GM18861 (cell line): ENCODE measurements at regions not wholly inside any gene's neighbourhood (a gene's known extent, or its start where the extent isn't known, plus 50 kb on each side); places are given as distances from the start of the nearest gene placed in this dataset.
"Not testable (repeated sequence)": the region's sequence is repeated elsewhere in the genome, so short reads cannot be mapped to it uniquely, and the experiment has no call there.

Source experiments
- ATAC-seq: cut with Tn5 transposase; IDR thresholded peaks from one replicate; pipeline ENCODE4 v1.9.1; 2021; ENCODE audit not compliant: unreplicated experiment

- ATAC-seq = no peak
These were observed 363.2 kb upstream of the RORB start for GRCh38 chr9:74133921-74134320.

DNA sequence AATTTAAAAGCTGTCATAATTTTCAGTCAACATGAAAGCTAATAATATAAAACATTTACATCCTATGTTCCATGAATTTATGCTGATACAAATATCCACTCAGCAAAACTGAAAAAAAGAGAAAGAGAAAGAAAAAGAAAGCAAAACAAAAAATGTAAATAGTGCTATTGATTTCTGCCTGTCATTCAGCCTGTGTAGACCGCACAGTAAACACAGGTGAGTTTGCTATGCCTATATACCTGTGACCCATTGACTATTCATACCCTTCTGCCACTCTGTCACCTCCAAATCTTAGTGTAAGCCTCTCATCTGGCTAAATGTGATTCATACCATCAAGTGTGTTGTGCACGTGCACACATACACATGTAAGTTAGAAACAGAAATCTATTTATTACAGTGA lies 359.0 kb upstream of the RORB start:
- no peak for ATAC-seq

GRCh38 chr9:74140141-74140540 lies 357.0 kb upstream of the RORB start:
- no peak for ATAC-seq

GRCh38 chr9:74147906-74148305 lies 349.2 kb upstream of the RORB start:
- ATAC-seq = no peak

DNA sequence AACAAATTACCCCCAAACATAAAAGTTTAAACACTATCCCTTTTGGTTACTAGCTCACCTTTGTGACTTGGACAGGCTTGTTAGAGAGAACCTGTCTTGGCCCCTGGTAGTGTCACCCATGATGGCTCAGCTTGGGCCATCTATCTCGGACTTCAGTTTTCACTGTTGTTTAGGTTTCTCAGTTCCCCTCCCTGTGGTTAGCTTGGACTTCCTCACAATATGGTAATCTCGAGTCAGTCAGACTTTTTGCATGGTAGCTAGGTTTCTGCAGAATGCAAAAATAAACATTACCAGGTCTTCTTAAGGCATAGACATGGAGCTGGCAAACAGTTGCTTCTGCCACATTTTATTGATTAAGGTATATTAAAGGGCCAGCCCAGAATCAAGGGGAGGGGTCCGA lies 324.3 kb upstream of the RORB start:
- peak; percentile 100 for ATAC-seq

- no peak for ATAC-seq
These were observed 323.9 kb upstream of the RORB start for GRCh38 chr9:74173284-74173683.

GRCh38 chr9:74197771-74198170 lies 299.4 kb upstream of the RORB start:
- not testable (repeated sequence) for ATAC-seq

DNA sequence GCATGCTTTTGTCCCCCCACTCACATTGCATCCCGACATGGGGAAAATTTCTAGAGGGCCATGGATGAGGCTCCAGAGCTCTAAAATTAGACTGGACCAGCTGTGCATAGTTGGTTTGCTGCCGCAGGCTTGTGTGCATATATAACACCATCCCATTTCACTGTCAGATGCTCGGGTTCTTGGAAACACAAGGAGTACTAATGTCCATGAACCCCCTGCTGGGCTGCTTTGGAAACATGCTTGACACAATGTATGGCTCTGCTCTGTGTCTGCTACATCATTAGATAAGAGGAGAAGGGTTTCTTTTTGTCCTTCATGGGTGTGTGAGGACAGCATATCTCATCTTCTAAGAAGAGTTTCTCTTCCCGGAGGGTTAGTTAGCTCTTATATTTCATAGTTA lies 292.1 kb upstream of the RORB start:
- ATAC-seq = no peak

DNA sequence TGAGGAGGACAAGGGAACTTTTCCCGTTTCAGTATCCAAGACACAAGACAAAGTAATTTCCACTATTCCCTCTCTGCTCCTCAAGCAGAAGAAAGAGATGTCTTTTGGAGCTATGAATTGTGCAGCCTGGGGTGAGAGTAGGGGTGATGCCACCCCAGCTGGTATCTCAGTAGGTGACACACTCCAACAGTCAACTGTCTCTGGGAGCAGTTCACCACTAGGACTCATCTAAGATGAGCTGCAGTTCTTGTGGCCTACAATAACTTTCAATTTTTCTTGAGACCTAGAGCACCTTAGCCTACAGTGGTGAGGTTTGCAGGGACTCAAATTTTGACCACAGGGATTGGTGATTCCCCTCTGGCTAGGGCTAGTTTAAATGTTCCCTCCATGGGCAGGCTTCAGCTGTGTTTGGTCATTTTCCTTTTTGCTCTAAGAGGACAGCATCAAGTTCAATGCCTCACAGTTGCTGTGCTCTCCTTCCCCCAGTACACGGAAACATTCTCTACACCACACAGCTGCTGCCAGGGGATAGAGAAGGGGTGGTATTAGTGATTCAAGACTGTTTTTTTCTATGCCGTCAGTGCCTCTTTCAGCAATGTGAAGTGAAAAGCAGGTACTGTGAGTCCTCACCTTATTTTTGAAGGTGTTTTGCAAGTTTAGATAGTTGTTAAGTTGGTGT lies 278.6 kb upstream of the RORB start:
- no peak for ATAC-seq

DNA sequence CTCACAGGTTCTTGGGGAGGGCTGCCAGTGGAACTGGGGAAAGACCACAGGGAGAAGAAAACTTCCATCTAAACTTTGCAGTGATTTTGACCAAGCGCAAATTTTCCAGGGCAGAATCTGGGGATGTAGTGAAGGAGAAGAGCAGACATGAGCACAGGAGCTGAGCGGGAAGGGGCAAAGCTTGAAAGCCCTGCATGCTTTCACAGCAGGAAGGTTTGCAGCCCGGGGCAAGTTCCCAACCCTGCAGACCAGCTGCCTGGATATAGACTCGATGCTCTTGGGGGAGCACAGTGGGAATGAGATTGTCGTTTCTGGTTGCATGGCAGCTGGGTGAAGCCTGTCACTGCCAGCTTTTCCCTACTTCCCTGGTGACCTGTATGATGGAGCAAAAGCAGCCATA lies 276.8 kb upstream of the RORB start:
- ATAC-seq = no peak

DNA sequence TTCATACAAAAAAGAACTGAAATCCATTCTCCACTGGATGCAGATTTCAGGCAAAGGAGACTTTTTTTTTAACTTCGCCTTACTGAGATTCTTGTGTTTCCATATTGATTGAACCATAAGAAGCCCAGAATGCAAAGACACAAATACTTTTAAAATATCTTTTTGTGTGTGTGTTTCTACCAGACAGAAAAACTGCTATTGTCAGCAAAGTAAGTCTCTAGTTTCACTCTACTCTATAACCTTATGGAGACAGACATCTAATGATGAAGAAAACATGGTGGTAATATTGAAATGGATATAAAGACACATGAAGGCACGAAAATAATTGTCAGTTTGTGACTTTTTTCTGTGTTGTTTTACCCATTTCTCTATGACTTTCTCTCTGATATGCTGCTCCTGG lies 260.3 kb upstream of the RORB start:
- ATAC-seq = no peak

- no peak for ATAC-seq
These were observed 251.2 kb upstream of the RORB start for GRCh38 chr9:74245866-74246497.

GRCh38 chr9:74255489-74255984 lies 241.6 kb upstream of the RORB start:
- no peak for ATAC-seq

DNA sequence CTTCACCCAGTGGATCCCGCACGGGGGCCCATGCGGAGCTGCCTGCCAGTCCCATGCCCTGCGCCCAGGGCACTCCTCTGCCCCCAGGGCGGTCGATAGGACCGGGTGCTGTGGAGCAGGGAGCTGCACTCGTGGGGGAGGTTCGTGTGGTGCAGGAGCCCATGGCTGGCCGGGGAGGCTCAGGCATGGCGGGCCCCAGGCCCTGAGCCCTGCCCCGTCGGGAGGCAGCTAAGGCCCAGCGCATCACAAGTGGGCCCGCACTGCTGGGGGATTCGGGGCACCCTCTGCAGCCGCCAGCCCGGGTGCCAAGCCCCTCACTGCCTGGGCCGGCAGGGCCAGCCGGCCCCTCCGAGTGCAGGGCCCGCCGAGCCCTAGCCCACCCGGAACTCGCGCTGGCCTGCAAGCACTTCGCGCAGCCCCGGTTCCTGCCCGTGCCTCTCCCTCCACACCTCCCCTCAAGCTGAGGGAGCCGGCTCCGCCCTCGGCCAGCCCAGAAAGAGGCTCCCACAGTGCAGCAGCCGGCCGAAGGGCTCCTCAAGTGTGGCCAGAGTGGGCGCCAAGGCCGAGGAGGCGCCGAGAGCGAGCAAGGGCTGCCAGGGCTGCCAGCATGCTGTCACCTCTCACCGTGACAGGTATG lies 221.1 kb upstream of the RORB start:
- ATAC-seq = no peak

DNA sequence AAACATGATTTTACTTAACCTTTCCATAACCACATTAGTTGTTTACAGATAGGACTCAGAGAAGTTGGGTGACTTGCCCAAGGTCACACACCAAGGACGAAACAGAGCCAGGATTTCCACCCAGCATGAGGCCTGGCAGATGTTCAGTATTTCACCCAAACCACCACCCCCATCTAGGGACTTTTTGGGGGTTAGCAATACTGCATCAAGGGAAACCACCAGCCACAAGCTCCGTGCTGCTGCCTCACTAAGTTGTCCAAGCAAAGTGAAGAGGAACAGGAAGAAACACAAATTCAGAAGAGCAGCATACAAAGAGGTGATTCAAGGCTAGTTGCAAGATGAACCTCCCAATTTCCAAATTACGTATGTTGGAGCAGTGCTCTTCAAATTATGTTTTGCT lies 219.6 kb upstream of the RORB start:
- peak; percentile 91 for ATAC-seq

- no peak for ATAC-seq
These were observed 215.5 kb upstream of the RORB start for GRCh38 chr9:74281674-74282073.

DNA sequence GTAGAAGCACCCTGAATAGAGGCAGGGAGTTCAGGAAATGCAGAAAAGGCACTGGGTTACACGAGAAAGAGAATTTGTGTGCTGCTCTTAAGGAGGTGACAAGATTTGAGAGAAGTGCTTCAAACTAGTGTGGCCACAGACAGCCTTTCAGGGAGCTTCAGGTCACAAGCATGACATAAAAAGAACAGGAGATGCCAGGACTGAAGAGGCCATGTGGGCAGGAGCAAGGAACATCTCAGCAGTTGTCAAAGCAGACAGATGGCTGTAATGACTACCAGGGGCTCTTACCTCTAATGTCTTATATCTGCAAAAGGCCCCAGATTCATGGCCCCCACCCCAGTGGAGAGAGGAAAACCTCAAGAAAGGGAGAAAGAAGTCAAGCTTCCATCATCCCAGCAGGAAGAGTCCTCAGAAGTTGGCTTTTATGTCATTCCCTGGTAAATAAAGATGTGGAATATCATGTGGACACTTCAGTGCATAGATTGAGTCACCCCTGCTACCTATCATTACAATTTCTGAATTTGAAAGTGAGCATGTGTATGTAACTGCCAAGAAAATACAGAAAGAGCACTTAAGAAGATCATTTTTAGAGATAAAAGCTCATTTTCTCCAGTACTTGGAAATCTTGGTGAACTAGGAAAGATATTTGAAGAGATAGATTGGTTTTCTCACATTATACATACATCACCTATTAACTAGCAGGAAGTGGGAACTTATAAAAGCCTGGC lies 214.4 kb upstream of the RORB start:
- no peak for ATAC-seq

DNA sequence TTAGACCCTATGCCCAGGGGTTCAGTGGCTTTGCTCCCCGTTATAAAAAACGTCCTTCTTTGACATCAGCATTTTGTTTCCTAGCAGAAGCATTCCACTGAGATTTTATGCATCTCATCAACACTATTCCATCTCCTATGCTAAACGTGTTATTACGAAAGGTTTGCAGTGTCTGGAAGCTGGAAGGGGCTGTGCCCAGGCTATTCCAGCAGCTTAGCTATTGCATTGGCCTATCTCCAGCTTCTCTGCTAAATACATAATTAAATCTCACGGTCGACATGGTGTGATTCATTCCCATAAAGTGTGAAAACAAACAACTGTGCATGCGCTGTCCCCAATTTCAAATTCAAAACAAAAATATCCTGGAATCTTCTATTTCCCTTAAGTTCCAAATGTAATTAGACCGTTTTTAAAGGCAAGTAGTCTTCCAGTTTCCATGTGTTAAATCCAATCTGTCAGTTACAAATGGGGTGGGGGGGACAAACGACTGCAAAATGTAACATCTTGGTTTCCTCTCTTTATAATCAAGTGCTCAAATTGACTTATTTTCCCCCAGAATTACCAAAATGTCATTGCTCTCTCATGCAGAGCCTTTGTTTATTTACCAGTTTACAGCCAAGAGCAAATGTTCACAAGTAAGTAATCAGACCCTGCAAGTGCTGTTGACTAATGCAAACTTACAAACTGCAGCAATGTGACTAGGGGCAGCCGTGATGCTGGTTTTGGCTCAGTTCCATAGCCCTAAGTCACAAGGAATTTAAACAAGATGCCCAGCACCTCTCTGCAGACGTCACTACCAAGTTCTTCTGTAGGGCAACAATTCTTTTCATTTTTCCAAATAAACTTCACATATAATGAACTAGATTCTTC lies 212.3 kb upstream of the RORB start:
- no peak for ATAC-seq

DNA sequence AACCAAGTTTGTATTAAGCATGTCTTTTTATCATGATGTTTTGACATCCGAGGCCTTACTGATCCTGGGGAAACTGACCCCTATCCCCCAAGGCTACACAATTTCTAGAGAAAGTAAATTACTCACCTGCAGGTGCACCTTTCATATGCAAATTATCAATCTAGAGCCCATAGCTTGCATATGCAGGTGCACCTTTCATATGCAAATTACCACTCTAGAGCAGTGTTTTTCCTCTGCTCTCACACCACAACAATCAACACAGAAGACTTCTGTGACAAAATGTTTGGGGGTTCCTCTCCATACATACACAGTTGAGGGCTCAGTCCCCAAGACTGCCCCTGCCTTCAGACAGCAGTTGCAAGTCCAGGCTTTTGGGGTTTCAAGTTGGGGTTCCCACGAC lies 203.7 kb upstream of the RORB start:
- no peak for ATAC-seq

- no peak for ATAC-seq
These were observed 193.2 kb upstream of the RORB start for GRCh38 chr9:74303945-74304344.

GRCh38 chr9:74304598-74304997 lies 192.5 kb upstream of the RORB start:
- ATAC-seq = no peak
